ENCODE measurements at regions not wholly inside any gene's neighbourhood (a gene's known extent, or its start where the extent isn't known, plus 50 kb on each side); places are given as distances from the start of the nearest gene placed in this dataset.

DNA sequence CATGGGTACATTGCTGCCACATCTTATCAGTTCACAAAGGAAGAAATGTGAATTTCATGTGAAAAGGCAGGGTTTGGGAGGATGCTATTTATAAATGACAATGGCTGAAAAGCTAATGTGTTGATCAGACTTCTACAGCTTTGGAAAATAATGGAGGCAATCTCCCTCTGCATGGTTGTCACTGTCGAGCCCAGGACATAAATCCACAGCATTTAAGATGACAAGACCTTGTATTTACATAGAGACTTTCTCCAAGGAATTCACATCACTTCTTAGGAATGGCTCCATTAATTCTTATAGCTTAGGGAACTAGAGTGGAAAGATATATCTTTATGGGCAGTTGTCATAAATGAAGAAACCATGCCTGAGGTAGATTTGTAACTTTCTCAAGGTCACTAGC, 66.7 kb downstream of the CBLL2 start:
- CTCF ChIA-PET = no interaction called here
- Mint-ChIP-seq H3K27me3 (ENCODE audit: insufficient read depth, unreplicated experiment) (peaks cover 2% of the 10 kb centered on the region), H3K4me3 (ENCODE audit: unreplicated experiment) (no peak overlapping the region), H3K4me1 (ENCODE audit: low read depth, unreplicated experiment) (no peaks in the 10 kb centered on the region), H3K27ac (ENCODE audit: unreplicated experiment) (no peak overlapping the region), H3K9me3 (ENCODE audit: unreplicated experiment) (no peaks in the 10 kb centered on the region), H3K36me3 (ENCODE audit: insufficient read depth, unreplicated experiment) (no peaks in the 10 kb centered on the region)
- H3K4me1 ChIP-seq = no peaks in the 10 kb centered on the region
- no peaks in the 10 kb centered on the region for H3K36me3 ChIP-seq (ENCODE audit: control insufficient read depth, insufficient read depth, low read length)
- H3K9me3 ChIP-seq = no peaks in the 10 kb centered on the region
- no peak overlapping the region for H3K4me3 ChIP-seq (ENCODE audit: low read depth, low read length)
- H3K27me3 ChIP-seq (replicated peaks; ENCODE audit: control insufficient read depth, insufficient read depth, low read length) = no peaks in the 10 kb centered on the region
- TF ChIP-seq, protein P1, sequence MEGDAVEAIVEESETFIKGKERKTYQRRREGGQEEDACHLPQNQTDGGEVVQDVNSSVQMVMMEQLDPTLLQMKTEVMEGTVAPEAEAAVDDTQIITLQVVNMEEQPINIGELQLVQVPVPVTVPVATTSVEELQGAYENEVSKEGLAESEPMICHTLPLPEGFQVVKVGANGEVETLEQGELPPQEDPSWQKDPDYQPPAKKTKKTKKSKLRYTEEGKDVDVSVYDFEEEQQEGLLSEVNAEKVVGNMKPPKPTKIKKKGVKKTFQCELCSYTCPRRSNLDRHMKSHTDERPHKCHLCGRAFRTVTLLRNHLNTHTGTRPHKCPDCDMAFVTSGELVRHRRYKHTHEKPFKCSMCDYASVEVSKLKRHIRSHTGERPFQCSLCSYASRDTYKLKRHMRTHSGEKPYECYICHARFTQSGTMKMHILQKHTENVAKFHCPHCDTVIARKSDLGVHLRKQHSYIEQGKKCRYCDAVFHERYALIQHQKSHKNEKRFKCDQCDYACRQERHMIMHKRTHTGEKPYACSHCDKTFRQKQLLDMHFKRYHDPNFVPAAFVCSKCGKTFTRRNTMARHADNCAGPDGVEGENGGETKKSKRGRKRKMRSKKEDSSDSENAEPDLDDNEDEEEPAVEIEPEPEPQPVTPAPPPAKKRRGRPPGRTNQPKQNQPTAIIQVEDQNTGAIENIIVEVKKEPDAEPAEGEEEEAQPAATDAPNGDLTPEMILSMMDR (IDR thresholded peaks at IDR 0.05; ENCODE audit: insufficient read depth in 1 of 2, low read depth in 1 of 2, low read length in 1 of 2, severe bottlenecking in 1 of 2, unreplicated experiment in 1 of 2) = no peak
- intact Hi-C loops (cut with micrococcal nuclease; ENCODE audit: unreplicated experiment) = no loop called here
- no TSS peak for BruUV-seq (replicated peaks)
- no peak for DNase-seq
- POLR2A ChIA-PET = no interaction called here

DNA sequence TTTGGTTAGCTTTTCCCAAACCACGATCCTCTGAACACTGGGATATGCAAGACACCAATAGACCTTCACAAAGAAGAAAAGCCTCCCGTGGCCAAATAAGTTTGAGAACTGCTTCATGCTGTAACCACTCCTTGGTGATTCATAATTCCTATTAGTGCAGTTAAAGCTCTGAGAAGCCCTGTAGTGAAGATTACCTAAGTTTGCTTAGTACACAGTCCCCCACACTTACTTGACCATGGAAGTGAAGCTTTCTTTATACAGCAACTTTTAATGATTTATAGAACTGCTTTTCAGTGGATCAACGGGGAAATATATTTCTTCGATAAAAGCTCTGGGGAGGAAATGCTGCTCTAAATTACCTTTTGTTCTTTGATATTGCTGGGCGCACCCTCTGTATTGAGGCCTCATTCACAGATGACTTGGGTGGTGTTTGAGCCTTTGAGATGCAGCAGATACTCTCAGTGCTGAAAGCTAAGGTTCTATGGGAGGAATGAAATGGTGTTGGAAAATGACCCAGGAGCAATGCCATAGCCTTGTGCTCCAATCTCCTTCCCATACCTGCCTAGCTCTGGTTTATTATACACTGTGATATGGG, 67.4 kb downstream of the CBLL2 start:
- no peaks in the 10 kb centered on the region for H3K27me3 ChIP-seq (replicated peaks; ENCODE audit: control insufficient read depth, insufficient read depth, low read length)
- Mint-ChIP-seq H3K9me3 (ENCODE audit: unreplicated experiment) (no peaks in the 10 kb centered on the region), H3K27ac (ENCODE audit: unreplicated experiment) (no peak overlapping the region), H3K36me3 (ENCODE audit: insufficient read depth, unreplicated experiment) (no peaks in the 10 kb centered on the region), H3K27me3 (ENCODE audit: insufficient read depth, unreplicated experiment) (peaks cover 2% of the 10 kb centered on the region), H3K4me1 (ENCODE audit: low read depth, unreplicated experiment) (no peaks in the 10 kb centered on the region), H3K4me3 (ENCODE audit: unreplicated experiment) (no peak overlapping the region)
- H3K9me3 ChIP-seq = no peaks in the 10 kb centered on the region
- TF ChIP-seq, protein P1 (IDR thresholded peaks at IDR 0.05; ENCODE audit: insufficient read depth in 1 of 2, low read depth in 1 of 2, low read length in 1 of 2, severe bottlenecking in 1 of 2, unreplicated experiment in 1 of 2) = no peak
- intact Hi-C loops (cut with micrococcal nuclease; ENCODE audit: unreplicated experiment) = no loop called here
- DNase-seq = no peak
- no peaks in the 10 kb centered on the region for H3K36me3 ChIP-seq (ENCODE audit: control insufficient read depth, insufficient read depth, low read length)
- BruUV-seq (replicated peaks) = no TSS peak
- H3K4me1 ChIP-seq = no peaks in the 10 kb centered on the region
- H3K4me3 ChIP-seq (ENCODE audit: low read depth, low read length) = no peak overlapping the region
- POLR2A ChIA-PET = no interaction called here
- CTCF ChIA-PET = no interaction called here

DNA sequence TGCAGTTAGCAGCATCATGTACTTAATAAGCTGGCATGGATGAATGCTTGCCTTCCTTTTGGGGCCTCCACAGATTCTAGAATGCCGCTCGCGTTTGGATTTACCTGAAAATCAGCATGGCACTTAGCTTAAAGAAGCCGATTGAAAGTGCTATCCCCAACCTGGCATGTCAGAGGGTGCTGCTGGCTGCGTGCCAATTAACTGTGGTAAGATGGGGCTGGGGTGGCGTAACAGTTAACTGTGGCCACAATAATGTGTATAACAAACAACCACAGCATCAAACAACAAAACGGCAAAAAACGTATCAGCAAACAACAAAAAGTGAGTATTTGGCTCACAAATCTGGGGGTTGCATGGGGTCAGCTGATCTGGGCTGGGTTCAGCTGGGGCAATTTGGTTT, 70.5 kb downstream of the CBLL2 start:
- intact Hi-C loops (cut with micrococcal nuclease; ENCODE audit: unreplicated experiment) = no loop called here
- CTCF ChIA-PET = no interaction called here

More for the DNA sequence above, 70.5 kb downstream of the CBLL2 start:
- no peaks in the 10 kb centered on the region for H3K9me3 ChIP-seq
- no peaks in the 10 kb centered on the region for H3K36me3 ChIP-seq (ENCODE audit: control insufficient read depth, insufficient read depth, low read length)
- Mint-ChIP-seq H3K9me3 (ENCODE audit: unreplicated experiment) (no peaks in the 10 kb centered on the region), H3K27me3 (ENCODE audit: insufficient read depth, unreplicated experiment) (peaks cover 5% of the 10 kb centered on the region), H3K27ac (ENCODE audit: unreplicated experiment) (no peak overlapping the region), H3K4me1 (ENCODE audit: low read depth, unreplicated experiment) (no peaks in the 10 kb centered on the region), H3K36me3 (ENCODE audit: insufficient read depth, unreplicated experiment) (no peaks in the 10 kb centered on the region), H3K4me3 (ENCODE audit: unreplicated experiment) (no peak overlapping the region)
- BruUV-seq (replicated peaks) = no TSS peak
- TF ChIP-seq, protein P1 (IDR thresholded peaks at IDR 0.05; ENCODE audit: insufficient read depth in 1 of 2, low read depth in 1 of 2, low read length in 1 of 2, severe bottlenecking in 1 of 2, unreplicated experiment in 1 of 2) = no peak
- no peak for DNase-seq
- POLR2A ChIA-PET = no interaction called here
- no peak overlapping the region for H3K4me3 ChIP-seq (ENCODE audit: low read depth, low read length)
- H3K27me3 ChIP-seq (replicated peaks; ENCODE audit: control insufficient read depth, insufficient read depth, low read length) = no peaks in the 10 kb centered on the region
- no peaks in the 10 kb centered on the region for H3K4me1 ChIP-seq

All from Caco-2 (cell line).